ENCODE measurements at regions not wholly inside any gene's neighbourhood (a gene's known extent, or its start where the extent isn't known, plus 50 kb on each side); places are given as distances from the start of the nearest gene placed in this dataset.

DNA sequence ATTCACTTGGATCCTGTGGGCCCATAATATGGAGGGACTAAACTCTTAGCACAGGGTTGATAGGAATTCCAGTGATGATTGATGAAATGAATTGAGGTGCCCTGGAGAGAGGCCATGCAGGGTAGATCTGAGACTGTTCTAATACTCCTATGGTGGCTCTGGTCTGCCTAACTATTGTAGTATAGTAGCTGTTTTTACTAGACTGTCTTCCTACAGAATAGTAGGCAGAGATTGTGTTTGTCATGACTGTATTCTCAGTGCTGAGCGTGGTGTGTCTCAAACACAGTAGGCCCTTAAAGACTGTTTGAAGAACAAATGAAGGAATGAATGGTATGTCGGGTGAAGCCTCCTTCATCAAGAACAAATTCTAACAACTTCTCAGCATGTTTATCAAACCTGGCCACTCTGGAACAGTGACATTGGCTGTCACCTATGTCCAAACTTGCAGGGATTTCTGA lies 107.0 kb upstream of the SESN3 start:
- TF ChIP-seq POLR2AphosphoS5 (IDR thresholded peaks at IDR 0.05; ENCODE audit: borderline replicate concordance, low read depth, low read length) (no peak), EZH2 (IDR thresholded peaks at IDR 0.05) (no peak), FOXP2 (optimal IDR thresholded peaks at IDR 0.05; ENCODE audit: control extremely low read depth, extremely low read length, insufficient read depth) (no peak)

All from SK-N-MC (cell line).